COR-L47 (cell line): ENCODE measurements at regions not wholly inside any gene's neighbourhood (a gene's known extent, or its start where the extent isn't known, plus 50 kb on each side); places are given as distances from the start of the nearest gene placed in this dataset.

Experiments
- DNase-seq: peaks from one replicate; lab custom pipeline; 2025; lab: John Stamatoyannopoulos, UW

GRCh38 chr3:26525013-26525412 is 97.6 kb upstream of the LRRC3B start:
- DNase-seq: no peak

GRCh38 chr3:26535151-26535550 is 87.4 kb upstream of the LRRC3B start:
- no peak for DNase-seq

GRCh38 chr3:26536955-26537354 is 85.6 kb upstream of the LRRC3B start:
- no peak for DNase-seq

- no peak for DNase-seq
Observed at GRCh38 chr3:26550413-26550812, 72.2 kb upstream of the LRRC3B start.

GRCh38 chr3:26556637-26557036 is 65.9 kb upstream of the LRRC3B start:
- no peak for DNase-seq

GRCh38 chr3:26558257-26558656 is 64.3 kb upstream of the LRRC3B start:
- DNase-seq: no peak

- DNase-seq: no peak
Observed at GRCh38 chr3:26559227-26559626, 63.3 kb upstream of the LRRC3B start.

GRCh38 chr3:26560081-26560480 is 62.5 kb upstream of the LRRC3B start:
- DNase-seq: no peak

- DNase-seq: no peak
Observed at GRCh38 chr3:26562021-26562768, 60.4 kb upstream of the LRRC3B start.
